NCI-H82 treated with DMSO at 0.1 percent for 48 hours (cell line): ENCODE measurements at regions not wholly inside any gene's neighbourhood (a gene's known extent, or its start where the extent isn't known, plus 50 kb on each side); places are given as distances from the start of the nearest gene placed in this dataset.
"Not testable (repeated sequence)": the region's sequence is repeated elsewhere in the genome, so short reads cannot be mapped to it uniquely, and the experiment has no call there.

Experiments
- DNase-seq: peaks from one replicate; lab custom pipeline; 2025; ENCODE audit not compliant: unreplicated experiment; lab: John Stamatoyannopoulos, UW

GRCh38 chr1:214095896-214096295 lies 108.1 kb downstream of the PROX1 start:
- not testable (repeated sequence) for DNase-seq

- peak; percentile 74 for DNase-seq
Measured at GRCh38 chr1:214101246-214101645, 113.5 kb downstream of the PROX1 start.

- DNase-seq = no peak
Measured at GRCh38 chr1:214101828-214102227, 114.1 kb downstream of the PROX1 start.

- no peak for DNase-seq
Measured at GRCh38 chr1:214102907-214103306, 115.1 kb downstream of the PROX1 start.

GRCh38 chr1:214103778-214104177 lies 116.0 kb downstream of the PROX1 start:
- DNase-seq = no peak

- peak; percentile 89 for DNase-seq
Measured at GRCh38 chr1:214106375-214106774, 118.6 kb downstream of the PROX1 start.

GRCh38 chr1:214107322-214108096 lies 119.7 kb downstream of the PROX1 start:
- DNase-seq = no peak

GRCh38 chr1:214108097-214108446 lies 120.3 kb downstream of the PROX1 start:
- DNase-seq = no peak

- no peak for DNase-seq
Measured at GRCh38 chr1:214111796-214112195, 124.0 kb downstream of the PROX1 start.

GRCh38 chr1:214116258-214116657 lies 128.5 kb downstream of the PROX1 start:
- DNase-seq = no peak

- DNase-seq = no peak
Measured at GRCh38 chr1:214117780-214118179, 130.0 kb downstream of the PROX1 start.

- no peak for DNase-seq
Measured at GRCh38 chr1:214120191-214120590, 132.4 kb downstream of the PROX1 start.

- no peak for DNase-seq
Measured at GRCh38 chr1:214120951-214121350, 133.2 kb downstream of the PROX1 start.

- no peak for DNase-seq
Measured at GRCh38 chr1:214122110-214122509, 134.3 kb downstream of the PROX1 start.

- peak; percentile 75 for DNase-seq
Measured at GRCh38 chr1:214123061-214123784, 135.4 kb downstream of the PROX1 start.

- no peak for DNase-seq
Measured at GRCh38 chr1:214124281-214124805, 136.6 kb downstream of the PROX1 start.

- DNase-seq = no peak
Measured at GRCh38 chr1:214124915-214125314, 137.1 kb downstream of the PROX1 start.

- no peak for DNase-seq
Measured at GRCh38 chr1:214125819-214126218, 138.0 kb downstream of the PROX1 start.

- DNase-seq = no peak
Measured at GRCh38 chr1:214126697-214127146, 138.9 kb downstream of the PROX1 start.

- no peak for DNase-seq
Measured at GRCh38 chr1:214127705-214128104, 139.9 kb downstream of the PROX1 start.

GRCh38 chr1:214135886-214136285 lies 145.1 kb upstream of the SMYD2 start:
- DNase-seq = no peak

- DNase-seq = no peak
Measured at GRCh38 chr1:214136324-214136919, 144.5 kb upstream of the SMYD2 start.
